ENCODE measurements at regions not wholly inside any gene's neighbourhood (a gene's known extent, or its start where the extent isn't known, plus 50 kb on each side); places are given as distances from the start of the nearest gene placed in this dataset.
"Not testable (repeated sequence)": the region's sequence is repeated elsewhere in the genome, so short reads cannot be mapped to it uniquely, and the experiment has no call there.

- intact Hi-C loops (cut with DNase I; ENCODE audit: low total_unique reads); H3K27me3 ChIP-seq; in situ Hi-C loops (cut with MboI; ENCODE audit: low pct_ligation_motif_present in 1 of 4, low pct_unique_long_range_greater_than_20kb in 1 of 4, low sequenced_read_pairs in 3 of 4); H3K9me3 ChIP-seq; DNase-seq; H3K4me1 ChIP-seq; H3K27ac ChIP-seq; H3K4me3 ChIP-seq; H3K36me3 ChIP-seq: not testable (repeated sequence)
- 85% methylated on average over 3 of the region's 3 CpGs; no CpG with 5 or more reads in 1 of the 2 donors for WGBS, 2 donors (ENCODE audit: low coverage in 1 of 2)
Measured at GRCh38 chr1:83442412-83442811, 556.5 kb downstream of the TTLL7 start.

- H3K27ac ChIP-seq; H3K9me3 ChIP-seq; H3K4me1 ChIP-seq; in situ Hi-C loops (cut with MboI; ENCODE audit: low pct_ligation_motif_present in 1 of 4, low pct_unique_long_range_greater_than_20kb in 1 of 4, low sequenced_read_pairs in 3 of 4); H3K36me3 ChIP-seq; H3K27me3 ChIP-seq; DNase-seq; intact Hi-C loops (cut with DNase I; ENCODE audit: low total_unique reads); H3K4me3 ChIP-seq: not testable (repeated sequence)
- WGBS, 2 donors (ENCODE audit: low coverage in 1 of 2), result 43 to 50% methylated on average over 2 to 3 of the region's 3 CpGs
Measured at GRCh38 chr1:83440586-83440985, 558.3 kb downstream of the TTLL7 start.

GRCh38 chr1:83440021-83440420, 558.9 kb downstream of the TTLL7 start:
- H3K9me3 ChIP-seq; intact Hi-C loops (cut with DNase I; ENCODE audit: low total_unique reads); H3K27me3 ChIP-seq; H3K4me3 ChIP-seq; in situ Hi-C loops (cut with MboI; ENCODE audit: low pct_ligation_motif_present in 1 of 4, low pct_unique_long_range_greater_than_20kb in 1 of 4, low sequenced_read_pairs in 3 of 4); H3K27ac ChIP-seq; DNase-seq; H3K4me1 ChIP-seq; H3K36me3 ChIP-seq: not testable (repeated sequence)
- WGBS, 2 donors (ENCODE audit: low coverage in 1 of 2), result 82% methylated on average over 1 of the region's 1 CpG; no CpG with 5 or more reads in 1 of the 2 donors

GRCh38 chr1:83438316-83438715, 560.6 kb downstream of the TTLL7 start:
- DNase-seq; H3K9me3 ChIP-seq; H3K27me3 ChIP-seq; H3K27ac ChIP-seq; H3K4me1 ChIP-seq; in situ Hi-C loops (cut with MboI; ENCODE audit: low pct_ligation_motif_present in 1 of 4, low pct_unique_long_range_greater_than_20kb in 1 of 4, low sequenced_read_pairs in 3 of 4); H3K36me3 ChIP-seq; intact Hi-C loops (cut with DNase I; ENCODE audit: low total_unique reads); H3K4me3 ChIP-seq: not testable (repeated sequence)
- 80 to 83% methylated on average over 1 of the region's 1 CpG for WGBS, 2 donors (ENCODE audit: low coverage in 1 of 2)

- H3K4me1 ChIP-seq; H3K36me3 ChIP-seq; DNase-seq; in situ Hi-C loops (cut with MboI; ENCODE audit: low pct_ligation_motif_present in 1 of 4, low pct_unique_long_range_greater_than_20kb in 1 of 4, low sequenced_read_pairs in 3 of 4); H3K4me3 ChIP-seq; H3K27ac ChIP-seq; H3K9me3 ChIP-seq; intact Hi-C loops (cut with DNase I; ENCODE audit: low total_unique reads); H3K27me3 ChIP-seq: not testable (repeated sequence)
- WGBS, 2 donors (ENCODE audit: low coverage in 1 of 2), result 72% methylated on average over 2 of the region's 2 CpGs; no CpG with 5 or more reads in 1 of the 2 donors
Measured at GRCh38 chr1:83435336-83435735, 563.6 kb downstream of the TTLL7 start.

GRCh38 chr1:83427566-83427965, 571.4 kb downstream of the TTLL7 start:
- H3K9me3 ChIP-seq; H3K27ac ChIP-seq; H3K36me3 ChIP-seq; DNase-seq; intact Hi-C loops (cut with DNase I; ENCODE audit: low total_unique reads); in situ Hi-C loops (cut with MboI; ENCODE audit: low pct_ligation_motif_present in 1 of 4, low pct_unique_long_range_greater_than_20kb in 1 of 4, low sequenced_read_pairs in 3 of 4); H3K4me3 ChIP-seq; H3K4me1 ChIP-seq; H3K27me3 ChIP-seq: not testable (repeated sequence)
- WGBS, 2 donors (ENCODE audit: low coverage in 1 of 2), result 82 to 85% methylated on average over 2 of the region's 2 CpGs

GRCh38 chr1:83423382-83423781, 575.5 kb downstream of the TTLL7 start:
- intact Hi-C loops (cut with DNase I; ENCODE audit: low total_unique reads); in situ Hi-C loops (cut with MboI; ENCODE audit: low pct_ligation_motif_present in 1 of 4, low pct_unique_long_range_greater_than_20kb in 1 of 4, low sequenced_read_pairs in 3 of 4); H3K27me3 ChIP-seq; H3K9me3 ChIP-seq; DNase-seq; H3K4me1 ChIP-seq; H3K36me3 ChIP-seq; H3K27ac ChIP-seq; H3K4me3 ChIP-seq: not testable (repeated sequence)
- 82 to 100% methylated on average over 2 to 6 of the region's 6 CpGs for WGBS, 2 donors (ENCODE audit: low coverage in 1 of 2)

GRCh38 chr1:83418558-83418957, 580.4 kb downstream of the TTLL7 start:
- no peaks in the 10 kb centered on the region for H3K36me3 ChIP-seq
- H3K4me3 ChIP-seq, result no peak overlapping the region
- no peak for DNase-seq
- in situ Hi-C loops (cut with MboI; ENCODE audit: low pct_ligation_motif_present in 1 of 4, low pct_unique_long_range_greater_than_20kb in 1 of 4, low sequenced_read_pairs in 3 of 4), result no loop called here
- no peaks in the 10 kb centered on the region for H3K4me1 ChIP-seq
- WGBS, 2 donors (ENCODE audit: low coverage in 1 of 2), result 75 to 91% methylated on average over 1 of the region's 1 CpG
- no peaks in the 10 kb centered on the region for H3K9me3 ChIP-seq
- no peaks in the 10 kb centered on the region for H3K27me3 ChIP-seq
- no peak overlapping the region for H3K27ac ChIP-seq
- intact Hi-C loops (cut with DNase I; ENCODE audit: low total_unique reads), result no loop called here
- TF ChIP-seq POLR2A (IDR thresholded peaks at IDR 0.05) (no peak), EP300 (IDR thresholded peaks at IDR 0.05; ENCODE audit: low read depth) (no peak), CTCF (IDR thresholded peaks at IDR 0.05) (no peak)

- DNase-seq; H3K4me3 ChIP-seq; intact Hi-C loops (cut with DNase I; ENCODE audit: low total_unique reads); H3K9me3 ChIP-seq; H3K36me3 ChIP-seq; H3K27me3 ChIP-seq; H3K4me1 ChIP-seq; H3K27ac ChIP-seq; in situ Hi-C loops (cut with MboI; ENCODE audit: low pct_ligation_motif_present in 1 of 4, low pct_unique_long_range_greater_than_20kb in 1 of 4, low sequenced_read_pairs in 3 of 4): not testable (repeated sequence)
- WGBS, 2 donors (ENCODE audit: low coverage in 1 of 2), result 34 to 60% methylated on average over 1 to 3 of the region's 6 CpGs
Measured at GRCh38 chr1:83413839-83414107, 585.2 kb downstream of the TTLL7 start.

GRCh38 chr1:83410746-83411413, 588.1 kb downstream of the TTLL7 start:
- intact Hi-C loops (cut with DNase I; ENCODE audit: low total_unique reads); in situ Hi-C loops (cut with MboI; ENCODE audit: low pct_ligation_motif_present in 1 of 4, low pct_unique_long_range_greater_than_20kb in 1 of 4, low sequenced_read_pairs in 3 of 4); H3K9me3 ChIP-seq; H3K27ac ChIP-seq; H3K27me3 ChIP-seq; H3K36me3 ChIP-seq; H3K4me1 ChIP-seq; H3K4me3 ChIP-seq; DNase-seq: not testable (repeated sequence)
- WGBS, 2 donors (ENCODE audit: low coverage in 1 of 2), result 52 to 61% methylated on average over 3 to 5 of the region's 6 CpGs
